ENCODE measurements at regions not wholly inside any gene's neighbourhood (a gene's known extent, or its start where the extent isn't known, plus 50 kb on each side); places are given as distances from the start of the nearest gene placed in this dataset.
A peak's percentile ranks its signal among the peaks of the same experiment; 100 is the strongest.

DNA sequence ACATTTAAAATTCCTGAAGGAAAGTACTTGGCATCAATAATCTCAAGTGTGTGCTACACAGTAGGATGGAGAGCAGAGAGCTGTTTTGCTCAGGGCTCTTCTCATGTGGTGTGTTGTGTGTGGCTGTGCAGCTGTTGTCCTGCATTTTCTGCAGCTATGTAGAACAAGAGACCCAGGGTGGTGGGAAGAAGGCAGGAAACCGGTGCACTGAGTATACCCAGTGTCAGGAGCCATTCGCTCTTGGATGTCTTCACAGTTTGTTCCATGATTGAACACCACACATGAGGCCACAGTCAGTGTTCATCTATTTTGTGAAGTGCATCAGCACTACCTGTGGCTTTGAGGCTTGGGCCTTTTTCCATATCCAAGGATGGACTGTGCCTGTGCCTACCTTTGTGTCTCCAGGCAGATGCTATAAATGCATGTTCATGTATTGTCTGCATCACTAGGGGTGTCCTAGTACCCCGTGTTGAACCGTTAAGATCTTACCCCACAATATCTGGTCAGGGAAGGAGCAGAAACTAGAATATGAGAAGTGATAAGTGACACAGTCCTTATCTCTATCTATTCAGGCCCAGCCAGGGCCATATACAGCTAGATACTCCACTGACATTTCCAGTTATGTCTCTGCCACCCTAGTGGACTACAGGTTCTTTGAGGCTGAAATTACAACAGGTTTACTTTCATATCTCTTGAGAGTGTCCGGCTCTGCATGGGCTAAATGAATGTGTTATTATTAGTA lies 194.3 kb downstream of the NR2F2 start:
- Mint-ChIP-seq H3K27me3 (no peaks in the 10 kb centered on the region), H3K27ac (no peak overlapping the region), H3K4me3 (no peak overlapping the region), H3K36me3 (no peaks in the 10 kb centered on the region), H3K9me3 (peaks cover 0 to 23% (median 7%) of the 10 kb centered on the region in 7 donors), H3K4me1 (no peaks in the 10 kb centered on the region)
- no peak for ATAC-seq (ENCODE audit: low read depth in 2 of 2)
- DNase-seq: no peak

DNA sequence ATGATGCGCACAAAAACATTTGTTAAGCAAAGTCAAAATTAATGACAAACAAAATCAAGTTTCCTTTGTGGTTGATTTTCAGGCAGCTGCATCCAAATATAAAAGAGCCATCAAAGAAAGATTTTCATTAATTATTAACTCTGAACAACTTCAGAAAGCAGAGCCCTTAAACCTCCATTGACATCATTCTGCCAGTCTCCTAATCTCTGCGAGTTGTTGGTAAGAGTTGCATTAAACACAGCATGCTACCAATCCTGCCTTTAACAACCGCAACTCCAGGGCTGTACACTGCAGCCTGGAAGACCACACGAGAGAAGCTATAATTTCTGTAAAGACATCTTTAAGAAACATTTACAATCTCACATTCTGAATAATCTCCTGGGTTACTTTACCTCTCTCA lies 204.6 kb downstream of the NR2F2 start:
- no peaks in the 10 kb centered on the region for H3K36me3 Mint-ChIP-seq

DNA sequence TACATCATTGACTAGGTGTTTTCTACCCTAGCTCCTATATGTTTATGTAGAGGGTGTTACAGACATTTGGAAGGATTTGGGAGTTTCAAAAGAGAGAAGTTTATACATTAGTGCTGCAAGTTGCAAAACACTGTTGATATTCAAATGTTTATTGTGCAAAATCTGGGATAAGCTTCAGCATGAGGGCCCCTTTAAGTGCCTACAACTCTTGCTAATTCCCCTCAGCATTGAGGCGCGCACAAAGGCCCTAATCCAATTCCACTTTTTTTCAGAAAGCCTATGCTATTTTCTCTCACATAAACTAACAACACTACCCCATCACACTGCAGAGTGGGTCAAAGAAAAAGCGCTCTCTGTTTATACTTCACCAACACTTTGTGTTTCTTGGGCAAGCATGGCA lies 208.0 kb downstream of the NR2F2 start:
- no peaks in the 10 kb centered on the region for H3K36me3 Mint-ChIP-seq
- no peak for DNase-seq
- H3K27me3 Mint-ChIP-seq: no peaks in the 10 kb centered on the region
- ATAC-seq (ENCODE audit: low read depth in 2 of 2): no peak
- no peak overlapping the region for H3K27ac Mint-ChIP-seq
- no peak overlapping the region for H3K4me3 Mint-ChIP-seq
- H3K9me3 Mint-ChIP-seq: peaks cover 0 to 3% (median 0%) of the 10 kb centered on the region in 7 donors
- no peaks in the 10 kb centered on the region for H3K4me1 Mint-ChIP-seq

More for the DNA sequence above, 204.6 kb downstream of the NR2F2 start:
- H3K4me1 Mint-ChIP-seq: no peaks in the 10 kb centered on the region
- DNase-seq: no peak
- no peak for ATAC-seq (ENCODE audit: low read depth in 2 of 2)
- H3K27ac Mint-ChIP-seq: no peak overlapping the region
- no peaks in the 10 kb centered on the region for H3K27me3 Mint-ChIP-seq
- peaks cover 0 to 2% (median 0%) of the 10 kb centered on the region in 7 donors for H3K9me3 Mint-ChIP-seq
- H3K4me3 Mint-ChIP-seq: no peak overlapping the region

DNA sequence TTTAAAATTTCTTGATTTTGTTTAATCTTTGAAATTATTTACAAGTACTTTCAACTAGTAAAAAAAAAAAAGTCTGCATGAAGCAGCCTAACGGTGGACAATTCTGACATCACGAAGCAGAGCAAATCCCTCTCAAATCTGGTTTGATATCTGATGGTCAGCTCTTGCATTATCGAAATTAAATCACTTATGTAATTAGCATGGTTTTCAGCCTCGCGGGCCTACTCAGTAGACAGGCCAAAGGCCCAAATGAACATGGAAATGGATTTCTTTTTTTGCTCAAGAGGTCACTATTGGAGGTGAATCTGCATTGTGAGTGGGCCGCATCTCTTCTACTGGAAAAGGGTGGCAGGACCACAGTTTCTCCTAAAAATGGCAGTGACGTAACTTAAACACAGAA lies 209.8 kb downstream of the NR2F2 start:
- Mint-ChIP-seq H3K4me3 (no peak overlapping the region), H3K36me3 (no peaks in the 10 kb centered on the region), H3K27me3 (no peaks in the 10 kb centered on the region), H3K27ac (no peak overlapping the region), H3K9me3 (peaks cover 0 to 3% (median 0%) of the 10 kb centered on the region in 7 donors), H3K4me1 (no peaks in the 10 kb centered on the region)
- ATAC-seq (ENCODE audit: low read depth in 2 of 2) (no peak), DNase-seq (no peak)

DNA sequence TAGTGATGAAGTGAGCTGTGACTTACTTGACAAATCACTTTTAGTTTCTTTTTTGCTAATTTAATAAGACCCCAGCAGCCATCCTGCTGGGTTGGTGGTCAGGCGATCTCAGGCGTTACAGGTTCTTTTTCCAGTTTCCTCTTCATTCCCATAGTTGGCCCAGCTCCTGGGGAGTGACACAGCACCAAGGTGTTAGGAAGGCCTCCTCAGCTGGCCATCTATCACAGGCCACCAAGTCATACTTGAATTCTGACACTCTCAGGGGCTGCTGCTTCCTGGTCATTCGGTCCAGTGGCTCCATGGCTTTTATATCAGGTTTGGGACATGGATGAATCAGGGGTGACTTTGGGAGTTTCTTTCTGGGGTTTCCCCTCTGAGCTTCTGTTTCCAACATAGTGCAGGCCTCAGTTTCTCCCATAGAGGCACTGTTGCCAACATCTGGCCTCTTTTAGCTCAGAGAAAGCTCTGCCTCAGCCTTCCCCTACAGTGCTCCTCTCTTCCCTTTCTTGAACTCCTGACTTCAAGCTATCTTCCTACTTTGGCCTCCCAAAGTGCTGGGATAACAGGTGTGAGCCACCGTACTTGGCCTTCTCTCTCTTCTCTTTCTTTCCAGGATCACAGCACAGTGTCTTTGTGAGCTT lies 211.8 kb downstream of the NR2F2 start:
- Mint-ChIP-seq H3K27ac (peak overlapping the region in 2 of 6 donors; percentile 35 to 38), H3K9me3 (peaks cover 0 to 3% (median 0%) of the 10 kb centered on the region in 7 donors), H3K27me3 (no peaks in the 10 kb centered on the region), H3K4me3 (no peak overlapping the region), H3K36me3 (no peaks in the 10 kb centered on the region), H3K4me1 (no peaks in the 10 kb centered on the region)
- ATAC-seq (ENCODE audit: low read depth in 2 of 2): no peak
- DNase-seq: no peak

DNA sequence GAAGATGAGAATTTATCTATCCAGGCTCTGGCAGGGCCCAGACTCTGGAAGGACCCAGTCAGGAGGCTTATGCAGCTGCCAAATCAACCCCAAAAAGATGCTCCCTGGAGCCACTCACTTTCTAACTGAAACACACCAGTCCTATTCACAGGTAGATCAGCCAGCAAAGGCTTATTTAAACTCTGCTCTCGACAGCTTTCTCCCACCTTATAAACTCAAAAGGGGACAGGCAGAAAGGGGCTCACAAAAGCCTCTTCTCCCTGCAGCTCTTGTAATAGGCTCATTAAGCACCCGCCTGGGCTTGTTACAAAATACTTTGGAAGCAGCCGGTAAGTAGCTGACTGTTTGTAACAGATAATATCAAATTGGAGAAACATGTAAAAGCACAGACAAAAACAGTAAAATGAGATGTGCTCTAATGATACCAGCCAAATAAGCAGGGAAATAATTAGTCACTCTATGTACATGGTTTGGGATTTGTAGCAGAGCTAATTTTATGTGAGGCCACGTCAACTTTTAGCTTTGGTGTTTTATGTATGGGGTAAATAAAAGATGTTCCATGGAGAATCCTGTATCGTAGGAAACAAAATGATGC lies 213.8 kb downstream of the NR2F2 start:
- no peaks in the 10 kb centered on the region for H3K4me1 Mint-ChIP-seq
- H3K9me3 Mint-ChIP-seq: peaks cover 0 to 3% (median 0%) of the 10 kb centered on the region in 7 donors
- no peaks in the 10 kb centered on the region for H3K27me3 Mint-ChIP-seq
- no peak overlapping the region for H3K4me3 Mint-ChIP-seq
- no peaks in the 10 kb centered on the region for H3K36me3 Mint-ChIP-seq
- DNase-seq: no peak
- no peak overlapping the region for H3K27ac Mint-ChIP-seq
- no peak for ATAC-seq (ENCODE audit: low read depth in 2 of 2)

DNA sequence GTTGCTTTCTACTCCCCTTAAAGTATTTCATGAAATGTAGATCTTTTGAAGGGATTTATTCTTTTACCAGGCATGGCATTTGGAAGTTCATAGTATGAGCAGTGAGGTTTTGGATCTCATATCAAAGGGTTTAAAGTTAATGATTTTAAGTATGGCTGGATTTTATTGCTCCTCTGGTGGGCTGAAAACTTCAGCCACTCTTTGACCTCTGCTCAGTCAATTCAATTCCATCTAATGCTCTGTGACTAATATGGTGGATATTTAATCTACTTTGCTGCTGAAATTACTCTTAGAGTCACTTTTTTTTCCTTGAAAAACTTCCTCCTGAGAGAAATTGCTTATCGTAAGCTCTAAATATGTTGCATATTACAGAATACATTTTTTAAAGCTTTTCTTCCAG lies 218.6 kb downstream of the NR2F2 start:
- Mint-ChIP-seq H3K27ac (no peak overlapping the region), H3K4me1 (no peaks in the 10 kb centered on the region), H3K27me3 (no peaks in the 10 kb centered on the region), H3K36me3 (no peaks in the 10 kb centered on the region), H3K4me3 (no peak overlapping the region), H3K9me3 (no peaks in the 10 kb centered on the region)
- ATAC-seq (ENCODE audit: low read depth in 2 of 2) (no peak), DNase-seq (no peak)

DNA sequence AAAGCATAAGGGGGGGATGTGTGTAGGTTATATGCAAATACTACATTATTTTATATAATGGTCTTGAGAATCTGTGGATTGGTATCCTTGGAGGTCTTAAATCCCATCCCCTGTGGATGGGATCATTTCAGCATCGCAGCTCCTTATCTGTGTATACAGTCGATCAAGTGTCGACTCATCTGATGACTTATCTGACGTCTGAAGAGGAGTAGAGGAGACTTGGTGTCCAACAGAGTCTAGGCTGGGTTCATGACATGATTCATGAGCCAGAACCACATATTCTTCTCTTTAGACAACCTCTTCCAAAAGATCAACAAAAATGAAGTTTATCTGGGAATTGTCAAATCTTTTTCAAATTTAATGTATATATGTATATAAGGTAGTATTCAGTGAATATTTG lies 220.7 kb downstream of the NR2F2 start:
- no peak for ATAC-seq (ENCODE audit: low read depth in 2 of 2)
- DNase-seq: no peak
- Mint-ChIP-seq H3K36me3 (no peaks in the 10 kb centered on the region), H3K27ac (no peak overlapping the region), H3K4me1 (no peaks in the 10 kb centered on the region), H3K27me3 (no peaks in the 10 kb centered on the region), H3K4me3 (no peak overlapping the region), H3K9me3 (peaks cover 0 to 13% (median 0%) of the 10 kb centered on the region in 7 donors)

DNA sequence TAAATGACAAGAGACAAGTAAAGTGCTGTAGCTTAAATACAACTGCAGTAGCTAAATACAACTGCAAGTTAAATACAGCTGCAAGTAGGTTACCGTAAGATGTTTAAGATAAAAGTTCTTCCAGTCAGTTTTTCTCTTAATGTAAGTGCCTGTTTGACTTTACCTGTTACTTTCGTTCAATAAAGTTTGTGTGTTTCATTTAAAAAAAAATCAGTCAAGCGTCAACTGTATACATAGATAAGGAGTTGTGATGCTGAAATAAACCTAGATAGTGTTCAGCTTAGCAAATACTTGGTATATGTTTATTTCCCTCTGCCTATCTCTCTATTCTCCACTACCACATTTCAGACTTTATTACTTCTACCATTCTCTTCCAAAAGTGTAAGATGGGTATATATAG lies 221.2 kb downstream of the NR2F2 start:
- Mint-ChIP-seq H3K9me3 (peaks cover 0 to 13% (median 0%) of the 10 kb centered on the region in 7 donors), H3K36me3 (no peaks in the 10 kb centered on the region), H3K27ac (no peak overlapping the region), H3K4me3 (no peak overlapping the region), H3K4me1 (no peaks in the 10 kb centered on the region), H3K27me3 (no peaks in the 10 kb centered on the region)
- no peak for DNase-seq
- no peak for ATAC-seq (ENCODE audit: low read depth in 2 of 2)

DNA sequence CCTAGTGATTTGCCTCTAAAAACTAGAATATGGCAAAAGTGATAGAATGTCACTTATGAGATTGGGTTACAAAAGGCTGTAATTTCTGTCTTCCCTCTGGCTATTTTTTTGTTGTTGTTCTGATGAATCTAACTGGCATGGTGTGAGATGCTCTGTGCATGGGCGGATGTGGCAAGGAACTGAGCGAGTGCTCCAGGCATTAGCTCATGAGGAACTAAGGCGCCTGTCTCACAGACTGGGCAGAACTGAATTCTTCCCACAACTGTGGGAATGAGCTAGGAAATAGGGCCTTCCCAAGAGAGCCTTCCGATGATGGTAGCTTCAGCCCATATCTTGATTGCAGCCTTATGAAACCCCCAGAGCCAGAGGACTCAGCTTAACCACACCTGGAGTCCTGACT lies 222.5 kb downstream of the NR2F2 start:
- no peaks in the 10 kb centered on the region for H3K36me3 Mint-ChIP-seq
- no peaks in the 10 kb centered on the region for H3K4me1 Mint-ChIP-seq
- H3K4me3 Mint-ChIP-seq: no peak overlapping the region
- no peaks in the 10 kb centered on the region for H3K27me3 Mint-ChIP-seq
- no peak for DNase-seq
- peaks cover 0 to 13% (median 0%) of the 10 kb centered on the region in 7 donors for H3K9me3 Mint-ChIP-seq
- no peak overlapping the region for H3K27ac Mint-ChIP-seq
- no peak for ATAC-seq (ENCODE audit: low read depth in 2 of 2)

DNA sequence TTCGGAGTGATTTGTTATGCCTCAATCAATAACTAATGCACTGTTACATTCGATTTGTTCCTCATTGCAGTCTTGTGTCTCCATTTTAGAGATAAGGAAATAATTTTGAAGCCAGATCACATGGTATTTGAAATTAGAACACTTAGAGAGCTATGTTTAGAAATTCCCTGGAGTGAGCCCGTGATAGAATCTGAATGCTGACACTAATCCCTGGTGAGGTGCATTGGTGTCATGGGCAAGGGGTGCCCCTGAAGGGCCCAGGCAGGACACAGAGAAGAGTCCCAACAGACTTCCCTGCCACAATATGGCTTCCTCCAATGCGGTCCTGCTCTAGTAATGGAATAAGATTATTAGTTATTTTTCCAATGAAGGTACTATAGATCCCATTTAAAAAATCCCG lies 223.0 kb downstream of the NR2F2 start:
- no peak overlapping the region for H3K27ac Mint-ChIP-seq
- H3K36me3 Mint-ChIP-seq: no peaks in the 10 kb centered on the region
- peaks cover 0 to 13% (median 0%) of the 10 kb centered on the region in 7 donors for H3K9me3 Mint-ChIP-seq
- no peak overlapping the region for H3K4me3 Mint-ChIP-seq
- ATAC-seq (ENCODE audit: low read depth in 2 of 2) (no peak), DNase-seq (no peak)
- no peaks in the 10 kb centered on the region for H3K27me3 Mint-ChIP-seq
- H3K4me1 Mint-ChIP-seq: no peaks in the 10 kb centered on the region

DNA sequence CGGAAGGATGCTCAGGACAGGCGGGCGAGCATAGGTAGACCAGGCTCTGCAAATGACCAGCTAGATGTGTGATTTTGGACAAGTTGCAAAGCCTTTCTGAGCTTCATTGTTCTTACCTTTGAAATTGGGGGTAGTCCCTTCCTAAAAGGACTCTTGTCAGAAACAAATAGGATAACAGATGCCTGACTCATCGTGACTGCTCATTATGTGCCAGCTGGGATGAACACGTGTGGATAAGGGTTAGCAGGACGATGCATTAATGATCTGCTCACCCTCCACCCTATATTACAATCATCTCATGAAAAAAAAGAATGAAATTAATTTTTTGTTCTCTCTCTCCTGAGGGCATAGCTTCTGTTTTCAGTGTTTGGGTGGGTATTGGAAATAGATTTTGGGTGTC lies 223.4 kb downstream of the NR2F2 start:
- Mint-ChIP-seq H3K4me3 (no peak overlapping the region), H3K36me3 (no peaks in the 10 kb centered on the region), H3K27me3 (no peaks in the 10 kb centered on the region), H3K4me1 (no peaks in the 10 kb centered on the region), H3K9me3 (peaks cover 0 to 13% (median 0%) of the 10 kb centered on the region in 7 donors), H3K27ac (no peak overlapping the region)
- DNase-seq (no peak), ATAC-seq (ENCODE audit: low read depth in 2 of 2) (no peak)

DNA sequence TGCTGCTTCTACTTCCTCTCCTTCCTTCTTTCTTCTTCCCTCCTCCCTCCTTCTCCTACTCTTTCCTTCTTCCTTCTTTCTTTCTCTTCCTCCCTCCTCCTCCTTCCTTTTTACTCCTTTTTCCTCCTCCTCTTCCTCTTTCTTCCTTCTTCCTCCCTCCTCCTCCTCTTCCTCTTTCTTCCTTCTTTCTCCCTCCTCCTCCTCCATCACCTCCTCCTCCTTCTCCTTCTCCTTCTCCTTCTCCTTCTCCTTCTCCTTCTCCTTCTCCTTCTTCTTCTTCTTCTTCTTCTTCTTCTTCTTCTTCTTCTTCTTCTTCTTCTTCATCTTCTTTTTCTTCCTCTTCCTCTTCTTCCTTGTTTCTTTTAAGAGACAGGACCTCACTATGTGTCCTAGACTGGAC lies 224.0 kb downstream of the NR2F2 start:
- no peak overlapping the region for H3K27ac Mint-ChIP-seq
- peaks cover 0 to 13% (median 0%) of the 10 kb centered on the region in 7 donors for H3K9me3 Mint-ChIP-seq
- no peak for ATAC-seq (ENCODE audit: low read depth in 2 of 2)
- no peaks in the 10 kb centered on the region for H3K4me1 Mint-ChIP-seq
- H3K36me3 Mint-ChIP-seq: no peaks in the 10 kb centered on the region
- H3K4me3 Mint-ChIP-seq: no peak overlapping the region
- no peak for DNase-seq
- no peaks in the 10 kb centered on the region for H3K27me3 Mint-ChIP-seq

DNA sequence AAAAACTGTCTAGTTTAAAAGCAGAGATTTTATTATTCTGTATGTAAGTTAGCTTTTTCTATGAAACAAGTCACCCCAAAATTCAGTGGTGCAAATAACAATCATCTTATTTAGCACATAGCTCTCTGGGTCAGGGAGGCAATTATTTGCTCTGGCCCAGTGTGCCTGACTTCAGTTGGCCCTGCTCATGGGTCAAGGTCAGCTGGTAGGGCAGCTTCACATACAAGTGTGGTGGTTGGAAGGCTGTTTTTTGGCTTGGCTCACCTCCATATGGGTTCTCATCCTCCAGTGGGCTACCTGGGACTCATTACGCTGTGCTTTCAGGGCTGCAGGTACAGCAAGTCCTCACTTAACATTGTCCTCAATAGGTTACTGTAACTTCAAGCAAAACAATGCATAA lies 228.6 kb downstream of the NR2F2 start:
- Mint-ChIP-seq H3K36me3 (no peaks in the 10 kb centered on the region), H3K27ac (no peak overlapping the region), H3K4me1 (no peaks in the 10 kb centered on the region), H3K27me3 (no peaks in the 10 kb centered on the region), H3K9me3 (peaks cover 0 to 23% (median 2%) of the 10 kb centered on the region in 7 donors), H3K4me3 (no peak overlapping the region)
- no peak for ATAC-seq (ENCODE audit: low read depth in 2 of 2)
- no peak for DNase-seq

All from naive B cell (primary cell).